Caco-2 (cell line): ENCODE measurements at regions not wholly inside any gene's neighbourhood (a gene's known extent, or its start where the extent isn't known, plus 50 kb on each side); places are given as distances from the start of the nearest gene placed in this dataset.

Experiments
- BruUV-seq: library from RNA; stranded (reverse); fragments of 400-500 nt; replicated peaks from 2 replicates; lab custom pipeline; 2021; lab: Mats Ljungman, UMichigan
- CTCF ChIA-PET: fragments of 300-600 bp; sonication (Branson Sonifier 250); formaldehyde crosslinking; loops from one replicate; lab custom pipeline; 2022; ENCODE audit warnings: antibody characterized with exemption; lab: Charles Lee
- POLR2A ChIA-PET: fragments of 300-600 bp; sonication (Branson Sonifier 250); formaldehyde crosslinking; loops from one replicate; lab custom pipeline; 2022; ENCODE audit warnings: antibody characterized with exemption; lab: Charles Lee
- DNase-seq, 2 experiments: peaks; one replicate each; pipeline versions ENCODE4 v3.0.0 to v3.0.0-alpha.2; 2020 to 2022
- H3K27me3 ChIP-seq: replicated peaks from 2 replicates; pipeline ENCODE4 v1.6.0; 2011; ENCODE audit warnings: low read length; ENCODE audit not compliant: control insufficient read depth, insufficient read depth
- H3K36me3 ChIP-seq: 2 replicates; pipeline ENCODE4 v1.5.1; 2011; ENCODE audit warnings: low read length; ENCODE audit not compliant: control insufficient read depth, insufficient read depth
- H3K4me1 ChIP-seq: fragments of 250-450 bp; sonication (Bioruptor Pico); 2 replicates; pipeline ENCODE4 v1.5.1; 2020; ENCODE audit warnings: mild to moderate bottlenecking
- H3K4me3 ChIP-seq: 2 replicates; pipeline ENCODE4 v1.5.1; 2011; ENCODE audit warnings: low read depth, mild to moderate bottlenecking, control low read depth, low read length
- H3K9me3 ChIP-seq: fragments of 250-450 bp; sonication (Bioruptor Pico); 2 replicates; pipeline ENCODE4 v1.5.1; 2020; ENCODE audit warnings: mild to moderate bottlenecking, moderate library complexity
- H3K27ac Mint-ChIP-seq: one replicate; pipeline ENCODE4 v1.8.0; 2022; ENCODE audit warnings: mixed read lengths; ENCODE audit not compliant: unreplicated experiment
- H3K27me3 Mint-ChIP-seq: one replicate; pipeline ENCODE4 v1.8.0; 2022; ENCODE audit warnings: mixed read lengths; ENCODE audit not compliant: insufficient read depth, unreplicated experiment
- H3K36me3 Mint-ChIP-seq: one replicate; pipeline ENCODE4 v1.8.0; 2022; ENCODE audit warnings: mild to moderate bottlenecking, mixed read lengths; ENCODE audit not compliant: insufficient read depth, unreplicated experiment
- H3K4me1 Mint-ChIP-seq: one replicate; pipeline ENCODE4 v1.8.0; 2022; ENCODE audit warnings: low read depth, mixed read lengths; ENCODE audit not compliant: unreplicated experiment
- H3K4me3 Mint-ChIP-seq: one replicate; pipeline ENCODE4 v1.8.0; 2022; ENCODE audit warnings: mild to moderate bottlenecking, moderate library complexity, mixed read lengths; ENCODE audit not compliant: unreplicated experiment
- H3K9me3 Mint-ChIP-seq: one replicate; pipeline ENCODE4 v1.8.0; 2022; ENCODE audit warnings: mixed read lengths; ENCODE audit not compliant: unreplicated experiment
- intact Hi-C: fragments of 100-400 bp; cut with micrococcal nuclease; formaldehyde crosslinking; loops from one replicate; pipeline ENCODE4 v1.10.0; 2022; ENCODE audit not compliant: unreplicated experiment
- TF ChIP-seq, protein P1 (sequence below), 2 experiments: fragments of 200-600 bp in 1 of 2; IDR thresholded peaks; 1 replicate in 1 of 2; 2 replicates in 1 of 2; pipeline versions ENCODE4 v1.5.1 to v1.8.0; 2011 to 2022; ENCODE audit warnings: antibody characterized with exemption in 1 of 2, control low read depth in 1 of 2, inconsistent platforms in 1 of 2, low read depth in 1 of 2, low read length in 1 of 2, mild to moderate bottlenecking in 1 of 2, moderate library complexity in 1 of 2; ENCODE audit not compliant: insufficient read depth in 1 of 2, severe bottlenecking in 1 of 2, unreplicated experiment in 1 of 2

DNA sequence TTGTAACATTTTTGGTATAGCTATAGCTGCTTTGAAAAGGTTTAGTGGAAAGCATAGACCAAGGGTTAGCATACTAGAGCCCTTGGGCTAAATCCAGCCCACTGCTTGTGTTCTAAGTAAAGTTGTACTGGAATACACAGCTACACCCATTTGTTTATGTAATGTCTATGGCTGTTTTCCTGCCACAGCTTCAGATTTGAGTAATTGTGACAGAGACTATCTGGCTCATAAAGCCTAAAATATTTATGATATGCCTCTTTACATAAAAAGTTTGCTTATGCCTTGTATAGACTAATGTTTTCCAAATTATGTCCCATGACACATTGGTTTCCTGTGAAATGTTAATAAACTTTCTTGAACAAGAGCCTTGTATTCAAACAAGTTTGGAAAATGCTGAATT is 234.8 kb upstream of the ATP2B1 start:
- no peaks in the 10 kb centered on the region for H3K36me3 ChIP-seq
- Mint-ChIP-seq H3K4me1 (peaks cover 19% of the 10 kb centered on the region), H3K36me3 (peaks cover 6% of the 10 kb centered on the region), H3K27ac (no peak overlapping the region), H3K27me3 (no peaks in the 10 kb centered on the region), H3K4me3 (no peak overlapping the region), H3K9me3 (no peaks in the 10 kb centered on the region)
- DNase-seq: no peak
- POLR2A ChIA-PET: no interaction called here
- TF ChIP-seq, protein P1, sequence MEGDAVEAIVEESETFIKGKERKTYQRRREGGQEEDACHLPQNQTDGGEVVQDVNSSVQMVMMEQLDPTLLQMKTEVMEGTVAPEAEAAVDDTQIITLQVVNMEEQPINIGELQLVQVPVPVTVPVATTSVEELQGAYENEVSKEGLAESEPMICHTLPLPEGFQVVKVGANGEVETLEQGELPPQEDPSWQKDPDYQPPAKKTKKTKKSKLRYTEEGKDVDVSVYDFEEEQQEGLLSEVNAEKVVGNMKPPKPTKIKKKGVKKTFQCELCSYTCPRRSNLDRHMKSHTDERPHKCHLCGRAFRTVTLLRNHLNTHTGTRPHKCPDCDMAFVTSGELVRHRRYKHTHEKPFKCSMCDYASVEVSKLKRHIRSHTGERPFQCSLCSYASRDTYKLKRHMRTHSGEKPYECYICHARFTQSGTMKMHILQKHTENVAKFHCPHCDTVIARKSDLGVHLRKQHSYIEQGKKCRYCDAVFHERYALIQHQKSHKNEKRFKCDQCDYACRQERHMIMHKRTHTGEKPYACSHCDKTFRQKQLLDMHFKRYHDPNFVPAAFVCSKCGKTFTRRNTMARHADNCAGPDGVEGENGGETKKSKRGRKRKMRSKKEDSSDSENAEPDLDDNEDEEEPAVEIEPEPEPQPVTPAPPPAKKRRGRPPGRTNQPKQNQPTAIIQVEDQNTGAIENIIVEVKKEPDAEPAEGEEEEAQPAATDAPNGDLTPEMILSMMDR (IDR thresholded peaks at IDR 0.05; ENCODE audit: insufficient read depth in 1 of 2, low read depth in 1 of 2, low read length in 1 of 2, severe bottlenecking in 1 of 2, unreplicated experiment in 1 of 2): no peak
- no TSS peak for BruUV-seq
- H3K9me3 ChIP-seq: no peaks in the 10 kb centered on the region
- CTCF ChIA-PET: no interaction called here
- no peaks in the 10 kb centered on the region for H3K27me3 ChIP-seq
- H3K4me3 ChIP-seq: no peak overlapping the region
- intact Hi-C loops: no loop called here
- peaks cover 32% of the 10 kb centered on the region for H3K4me1 ChIP-seq

DNA sequence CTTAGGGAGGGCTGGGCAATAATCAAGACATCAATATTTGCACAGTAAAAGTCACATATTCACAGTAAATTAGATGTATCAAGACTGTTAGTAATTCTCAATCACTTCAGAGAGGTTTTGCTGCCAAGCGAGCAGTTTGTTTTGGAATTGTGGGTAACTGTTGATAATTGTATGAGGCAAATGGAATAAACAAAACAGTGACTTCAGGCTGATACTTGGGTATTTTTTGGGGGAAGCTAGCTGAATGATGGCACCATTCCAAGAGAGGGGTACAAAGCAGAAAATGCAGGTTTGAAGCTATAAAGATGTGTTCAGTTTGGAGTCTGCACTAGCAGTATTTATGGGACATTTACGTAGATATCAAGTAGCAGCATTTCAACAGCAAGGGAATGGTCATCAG is 232.8 kb upstream of the ATP2B1 start:
- Histone ChIP-seq H3K4me1 (peaks cover 11% of the 10 kb centered on the region), H3K9me3 (no peaks in the 10 kb centered on the region), H3K4me3 (no peak overlapping the region), H3K36me3 (no peaks in the 10 kb centered on the region), H3K27me3 (no peaks in the 10 kb centered on the region)
- ChIA-PET CTCF (no interaction called here), POLR2A (no interaction called here)
- BruUV-seq: no TSS peak
- Mint-ChIP-seq H3K27me3 (no peaks in the 10 kb centered on the region), H3K27ac (no peak overlapping the region), H3K36me3 (peaks cover 6% of the 10 kb centered on the region), H3K4me3 (no peak overlapping the region), H3K9me3 (no peaks in the 10 kb centered on the region), H3K4me1 (peaks cover 7% of the 10 kb centered on the region)
- intact Hi-C loops: no loop called here
- no peak for DNase-seq
- TF ChIP-seq, protein P1 (IDR thresholded peaks at IDR 0.05; ENCODE audit: insufficient read depth in 1 of 2, low read depth in 1 of 2, low read length in 1 of 2, severe bottlenecking in 1 of 2, unreplicated experiment in 1 of 2): no peak

DNA sequence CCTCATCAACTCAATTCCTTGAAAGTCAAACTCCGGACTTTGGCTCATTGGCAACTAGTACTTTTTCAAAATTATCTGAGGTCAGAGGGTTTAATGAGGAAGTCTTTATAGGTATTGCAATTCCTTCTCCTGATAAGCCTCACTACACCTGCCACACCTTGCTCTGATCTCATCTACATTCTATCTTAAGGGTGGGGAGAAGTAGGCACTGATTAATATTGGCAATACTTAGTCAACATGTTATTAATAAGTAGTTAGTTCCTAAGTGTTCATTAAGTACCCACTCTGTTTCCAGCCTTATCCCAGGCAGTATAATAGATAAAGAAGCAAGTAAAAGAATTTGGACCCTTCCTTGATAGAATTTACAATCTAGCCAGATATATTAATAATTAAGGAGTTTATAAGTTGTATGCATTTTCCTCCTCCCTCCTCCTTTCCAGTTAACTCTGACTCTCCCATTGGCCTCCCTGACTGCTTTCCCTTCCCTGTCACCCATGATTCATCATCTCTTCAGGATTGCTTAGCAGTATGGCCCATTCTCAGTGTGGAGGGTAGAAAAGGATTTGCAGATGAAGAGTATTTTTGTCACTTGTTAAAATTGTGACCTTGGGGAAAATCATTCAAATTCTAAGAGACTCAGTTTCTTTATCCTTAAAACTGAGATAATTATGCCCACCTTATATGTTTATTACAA is 231.0 kb upstream of the ATP2B1 start:
- Mint-ChIP-seq H3K9me3 (no peaks in the 10 kb centered on the region), H3K27me3 (no peaks in the 10 kb centered on the region), H3K27ac (no peak overlapping the region), H3K4me1 (peaks cover 7% of the 10 kb centered on the region), H3K4me3 (no peak overlapping the region), H3K36me3 (peaks cover 6% of the 10 kb centered on the region)
- CTCF ChIA-PET: no interaction called here
- BruUV-seq: no TSS peak
- intact Hi-C loops: no loop called here
- no peaks in the 10 kb centered on the region for H3K27me3 ChIP-seq
- no peak overlapping the region for H3K4me3 ChIP-seq
- TF ChIP-seq, protein P1 (IDR thresholded peaks at IDR 0.05; ENCODE audit: insufficient read depth in 1 of 2, low read depth in 1 of 2, low read length in 1 of 2, severe bottlenecking in 1 of 2, unreplicated experiment in 1 of 2): no peak
- H3K36me3 ChIP-seq: no peaks in the 10 kb centered on the region
- POLR2A ChIA-PET: no interaction called here
- H3K9me3 ChIP-seq: no peaks in the 10 kb centered on the region
- no peak for DNase-seq
- peaks cover 6% of the 10 kb centered on the region; the same call in 1 of the 2 replicates for H3K4me1 ChIP-seq
